KMS-11 (cell line): ENCODE measurements at regions not wholly inside any gene's neighbourhood (a gene's known extent, or its start where the extent isn't known, plus 50 kb on each side); places are given as distances from the start of the nearest gene placed in this dataset.

Experiments used
- H2AFZ ChIP-seq: fragments of 200-600 bp; sonication (generic); 2 replicates; pipeline ENCODE4 v1.6.1; 2016; ENCODE audit warnings: antibody characterized with exemption, mixed run types, low read depth
- H3K27ac ChIP-seq: fragments of 200-600 bp; sonication (generic); 2 replicates; pipeline ENCODE4 v1.6.1; 2016; ENCODE audit warnings: mild to moderate bottlenecking, mixed run types
- H3K27me3 ChIP-seq: fragments of 200-600 bp; sonication (generic); 2 replicates; pipeline ENCODE4 v1.6.1; 2017; ENCODE audit warnings: mild to moderate bottlenecking, low read depth, mixed run types, moderate library complexity; ENCODE audit not compliant: insufficient read depth
- H3K36me3 ChIP-seq: fragments of 200-600 bp; sonication (generic); 2 replicates; pipeline ENCODE4 v1.6.1; 2017; ENCODE audit warnings: mild to moderate bottlenecking, mixed run types; ENCODE audit not compliant: insufficient read depth
- H3K4me1 ChIP-seq: fragments of 200-600 bp; sonication (generic); 2 replicates; pipeline ENCODE4 v1.6.1; 2016; ENCODE audit warnings: mild to moderate bottlenecking, low read depth, mixed run types; ENCODE audit not compliant: poor library complexity, severe bottlenecking
- H3K4me2 ChIP-seq: fragments of 200-600 bp; sonication (generic); 2 replicates; pipeline ENCODE4 v1.7.0; 2016; ENCODE audit warnings: mild to moderate bottlenecking, mixed run types
- H3K4me3 ChIP-seq: fragments of 200-600 bp; sonication (generic); IDR thresholded peaks from 2 replicates; pipeline ENCODE4 v1.6.1; 2017; ENCODE audit warnings: low read depth, low read length, mixed read lengths; ENCODE audit not compliant: insufficient read depth
- H3K79me2 ChIP-seq: fragments of 200-600 bp; sonication (generic); 2 replicates; pipeline ENCODE4 v1.6.1; 2016; ENCODE audit warnings: low read depth, mixed run types; ENCODE audit not compliant: insufficient read depth
- H3K9ac ChIP-seq: fragments of 200-600 bp; sonication (generic); 2 replicates; pipeline ENCODE4 v1.6.1; 2016; ENCODE audit warnings: mild to moderate bottlenecking, mixed run types
- H4K20me1 ChIP-seq: fragments of 200-600 bp; sonication (generic); 2 replicates; pipeline ENCODE4 v1.6.1; 2016; ENCODE audit warnings: mild to moderate bottlenecking, mixed run types; ENCODE audit not compliant: insufficient read depth
- TF ChIP-seq, protein P1 (sequence below): fragments of 200-600 bp; sonication (generic); conservative IDR thresholded peaks from 2 replicates; pipeline ENCODE4 v1.6.1; 2017; ENCODE audit warnings: low read depth, mild to moderate bottlenecking, antibody characterized with exemption, low read length, moderate library complexity, mixed read lengths

DNA sequence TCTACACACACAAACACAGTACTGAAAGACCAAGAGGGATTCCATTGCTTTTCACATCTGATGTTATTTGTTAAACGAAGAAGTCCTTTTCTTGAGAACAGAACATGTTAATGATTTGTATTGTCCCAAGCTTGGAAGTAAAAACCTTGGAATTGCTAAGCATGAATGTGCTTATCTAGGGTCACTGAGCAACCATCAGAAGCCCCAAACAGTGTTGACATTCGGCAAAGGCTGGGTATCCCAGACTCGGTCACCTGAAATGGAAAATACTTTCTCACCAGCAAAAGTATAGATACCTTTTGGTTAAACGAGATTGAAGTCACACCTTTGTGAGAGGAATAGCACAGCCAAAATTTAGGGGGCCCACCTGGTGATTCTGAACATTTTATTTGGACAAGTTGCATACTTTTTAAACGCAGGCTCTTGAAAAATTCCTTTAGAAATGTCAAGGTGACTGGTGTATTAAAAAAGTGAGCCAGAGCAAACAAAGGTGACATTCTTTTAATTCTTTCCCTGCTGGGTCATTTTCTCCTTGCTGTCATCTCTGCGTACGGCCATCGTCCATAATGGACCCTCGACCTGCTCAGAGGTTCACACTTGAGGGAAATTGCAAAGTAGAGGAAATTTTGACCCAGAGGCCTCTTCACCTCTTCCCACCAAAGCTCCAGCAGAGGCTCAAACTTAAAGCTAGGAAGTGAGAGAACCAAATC, 95.8 kb upstream of the FOXA2 start:
- H3K79me2 ChIP-seq, result no peaks in the 10 kb centered on the region
- no peak overlapping the region for H3K9ac ChIP-seq
- no peak overlapping the region for H3K4me2 ChIP-seq
- H3K27me3 ChIP-seq, result no peaks in the 10 kb centered on the region
- H4K20me1 ChIP-seq, result no peaks in the 10 kb centered on the region
- H2AFZ ChIP-seq, result no peak overlapping the region
- H3K36me3 ChIP-seq, result no peaks in the 10 kb centered on the region
- TF ChIP-seq, protein P1, sequence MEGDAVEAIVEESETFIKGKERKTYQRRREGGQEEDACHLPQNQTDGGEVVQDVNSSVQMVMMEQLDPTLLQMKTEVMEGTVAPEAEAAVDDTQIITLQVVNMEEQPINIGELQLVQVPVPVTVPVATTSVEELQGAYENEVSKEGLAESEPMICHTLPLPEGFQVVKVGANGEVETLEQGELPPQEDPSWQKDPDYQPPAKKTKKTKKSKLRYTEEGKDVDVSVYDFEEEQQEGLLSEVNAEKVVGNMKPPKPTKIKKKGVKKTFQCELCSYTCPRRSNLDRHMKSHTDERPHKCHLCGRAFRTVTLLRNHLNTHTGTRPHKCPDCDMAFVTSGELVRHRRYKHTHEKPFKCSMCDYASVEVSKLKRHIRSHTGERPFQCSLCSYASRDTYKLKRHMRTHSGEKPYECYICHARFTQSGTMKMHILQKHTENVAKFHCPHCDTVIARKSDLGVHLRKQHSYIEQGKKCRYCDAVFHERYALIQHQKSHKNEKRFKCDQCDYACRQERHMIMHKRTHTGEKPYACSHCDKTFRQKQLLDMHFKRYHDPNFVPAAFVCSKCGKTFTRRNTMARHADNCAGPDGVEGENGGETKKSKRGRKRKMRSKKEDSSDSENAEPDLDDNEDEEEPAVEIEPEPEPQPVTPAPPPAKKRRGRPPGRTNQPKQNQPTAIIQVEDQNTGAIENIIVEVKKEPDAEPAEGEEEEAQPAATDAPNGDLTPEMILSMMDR, result no peak
- H3K4me3 ChIP-seq, result no peak overlapping the region
- H3K4me1 ChIP-seq, result no peaks in the 10 kb centered on the region
- no peak overlapping the region for H3K27ac ChIP-seq

- H3K27me3 ChIP-seq, result no peaks in the 10 kb centered on the region
- no peak overlapping the region for H3K4me3 ChIP-seq
- no peaks in the 10 kb centered on the region for H4K20me1 ChIP-seq
- no peak overlapping the region for H2AFZ ChIP-seq
- H3K9ac ChIP-seq, result no peak overlapping the region
- H3K4me1 ChIP-seq, result no peaks in the 10 kb centered on the region
- no peak overlapping the region for H3K27ac ChIP-seq
- H3K4me2 ChIP-seq, result no peak overlapping the region
- no peaks in the 10 kb centered on the region for H3K79me2 ChIP-seq
- TF ChIP-seq, protein P1, result no peak
- no peaks in the 10 kb centered on the region for H3K36me3 ChIP-seq
These were observed 97.3 kb upstream of the FOXA2 start for GRCh38 chr20:22681591-22682248.

DNA sequence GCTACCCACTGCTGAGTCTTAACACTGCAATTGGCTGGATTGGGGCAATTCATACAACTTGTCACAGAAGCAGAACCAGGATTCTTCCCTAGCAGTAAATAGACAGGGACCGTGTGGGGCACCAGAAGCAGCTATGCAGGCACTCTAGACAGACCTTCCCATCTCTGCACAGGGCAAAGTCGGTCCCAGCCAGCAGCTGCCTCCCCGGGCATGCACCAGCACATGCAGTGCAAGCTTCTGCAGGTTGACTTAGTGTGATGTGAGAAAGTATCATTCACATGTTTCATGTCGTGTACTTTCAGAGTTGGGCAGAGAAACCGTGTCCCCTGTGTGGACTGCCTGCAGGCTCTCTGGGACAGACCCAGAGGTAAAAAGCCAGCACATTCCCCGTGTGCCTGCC, 98.0 kb upstream of the FOXA2 start:
- Histone ChIP-seq H3K4me1 (no peaks in the 10 kb centered on the region), H3K36me3 (no peaks in the 10 kb centered on the region), H3K4me3 (no peak overlapping the region), H4K20me1 (no peaks in the 10 kb centered on the region), H2AFZ (no peak overlapping the region), H3K27ac (no peak overlapping the region), H3K4me2 (no peak overlapping the region), H3K9ac (no peak overlapping the region), H3K79me2 (no peaks in the 10 kb centered on the region), H3K27me3 (no peaks in the 10 kb centered on the region)
- TF ChIP-seq, protein P1, result no peak

- Histone ChIP-seq H3K4me2 (no peak overlapping the region), H3K79me2 (no peaks in the 10 kb centered on the region), H2AFZ (no peak overlapping the region; the same call in 1 of the 2 replicates), H3K36me3 (no peaks in the 10 kb centered on the region), H3K27ac (no peak overlapping the region), H4K20me1 (no peaks in the 10 kb centered on the region), H3K4me3 (no peak overlapping the region), H3K9ac (no peak overlapping the region), H3K27me3 (no peaks in the 10 kb centered on the region), H3K4me1 (no peaks in the 10 kb centered on the region)
- TF ChIP-seq, protein P1, result peak; percentile 67
These were observed 99.8 kb upstream of the FOXA2 start for GRCh38 chr20:22684072-22684762.
